Upper lobe of left lung (tissue), 4 donors: ENCODE measurements at regions not wholly inside any gene's neighbourhood (a gene's known extent, or its start where the extent isn't known, plus 50 kb on each side); places are given as distances from the start of the nearest gene placed in this dataset.

Source experiments
- EP300 ChIP-seq, 4 donors: sonication (generic); formaldehyde crosslinking; IDR thresholded peaks; one replicate each; pipeline ENCODE4 v1.5.1; 2017; ENCODE audit warnings: antibody characterized with exemption in 4 of 4, control low read depth in 2 of 4
- POLR2A ChIP-seq, 4 donors: fragments of 450-650 bp; IDR thresholded peaks; one replicate each; pipeline ENCODE4 v1.5.1; 2016 to 2017; ENCODE audit warnings: antibody characterized with exemption in 4 of 4, mild to moderate bottlenecking in 2 of 4
- TF ChIP-seq, protein P1 (sequence below), 6 experiments: fragments of 450-650 bp in 4 of 6; fragments of 200-600 bp in 2 of 6; sonication (generic) in 2 of 6; IDR thresholded peaks; one replicate each; pipeline ENCODE4 v1.5.1; 2016 to 2019; ENCODE audit warnings: antibody characterized with exemption in 6 of 6

- TF ChIP-seq EP300 (IDR thresholded peaks at IDR 0.05) (no peak), POLR2A (IDR thresholded peaks at IDR 0.05) (no peak)
- TF ChIP-seq, protein P1, sequence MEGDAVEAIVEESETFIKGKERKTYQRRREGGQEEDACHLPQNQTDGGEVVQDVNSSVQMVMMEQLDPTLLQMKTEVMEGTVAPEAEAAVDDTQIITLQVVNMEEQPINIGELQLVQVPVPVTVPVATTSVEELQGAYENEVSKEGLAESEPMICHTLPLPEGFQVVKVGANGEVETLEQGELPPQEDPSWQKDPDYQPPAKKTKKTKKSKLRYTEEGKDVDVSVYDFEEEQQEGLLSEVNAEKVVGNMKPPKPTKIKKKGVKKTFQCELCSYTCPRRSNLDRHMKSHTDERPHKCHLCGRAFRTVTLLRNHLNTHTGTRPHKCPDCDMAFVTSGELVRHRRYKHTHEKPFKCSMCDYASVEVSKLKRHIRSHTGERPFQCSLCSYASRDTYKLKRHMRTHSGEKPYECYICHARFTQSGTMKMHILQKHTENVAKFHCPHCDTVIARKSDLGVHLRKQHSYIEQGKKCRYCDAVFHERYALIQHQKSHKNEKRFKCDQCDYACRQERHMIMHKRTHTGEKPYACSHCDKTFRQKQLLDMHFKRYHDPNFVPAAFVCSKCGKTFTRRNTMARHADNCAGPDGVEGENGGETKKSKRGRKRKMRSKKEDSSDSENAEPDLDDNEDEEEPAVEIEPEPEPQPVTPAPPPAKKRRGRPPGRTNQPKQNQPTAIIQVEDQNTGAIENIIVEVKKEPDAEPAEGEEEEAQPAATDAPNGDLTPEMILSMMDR (IDR thresholded peaks at IDR 0.05) = no peak
Measured at GRCh38 chr11:103566116-103566515, 456.9 kb downstream of the DYNC2H1 start.
